ENCODE measurements at regions not wholly inside any gene's neighbourhood (a gene's known extent, or its start where the extent isn't known, plus 50 kb on each side); places are given as distances from the start of the nearest gene placed in this dataset.

- H3K36me3 ChIP-seq (ENCODE audit: control insufficient read depth, insufficient read depth, low read length) = no peaks in the 10 kb centered on the region
- DNase-seq = no peak
- WGBS (ENCODE audit: insufficient coverage, low lambda C conversion rate) = no CpG with 5 or more reads among the region's 1 CpG
- no peaks in the 10 kb centered on the region for H3K4me1 ChIP-seq (ENCODE audit: control insufficient read depth, insufficient read depth, low read length)
- H3K27me3 ChIP-seq (ENCODE audit: control insufficient read depth, insufficient read depth, low read length) = no peaks in the 10 kb centered on the region
- H3K4me3 ChIP-seq (ENCODE audit: low read length) = no peak overlapping the region
- peaks cover 10% of the 10 kb centered on the region for H3K9me3 ChIP-seq (ENCODE audit: control insufficient read depth, low read depth, low read length)
- no peak overlapping the region for H3K27ac ChIP-seq (ENCODE audit: low read length)
Measured at GRCh38 chr1:87918398-87918797, 589.7 kb downstream of the LMO4 start.

GRCh38 chr1:87922885-87923284 lies 594.2 kb downstream of the LMO4 start:
- Histone ChIP-seq H3K4me1 (ENCODE audit: control insufficient read depth, insufficient read depth, low read length) (peaks cover 12% of the 10 kb centered on the region), H3K27me3 (ENCODE audit: control insufficient read depth, insufficient read depth, low read length) (no peaks in the 10 kb centered on the region), H3K36me3 (ENCODE audit: control insufficient read depth, insufficient read depth, low read length) (no peaks in the 10 kb centered on the region), H3K4me3 (ENCODE audit: low read length) (no peak overlapping the region), H3K9me3 (ENCODE audit: control insufficient read depth, low read depth, low read length) (no peaks in the 10 kb centered on the region), H3K27ac (ENCODE audit: low read length) (no peak overlapping the region)
- DNase-seq = no peak
- no CpG with 5 or more reads among the region's 2 CpGs for WGBS (ENCODE audit: insufficient coverage, low lambda C conversion rate)

GRCh38 chr1:87926131-87926830 lies 597.6 kb downstream of the LMO4 start:
- H3K9me3 ChIP-seq (ENCODE audit: control insufficient read depth, low read depth, low read length) = peaks cover 2% of the 10 kb centered on the region
- no peak overlapping the region for H3K4me3 ChIP-seq (ENCODE audit: low read length)
- peak; percentile 63 to 77 for DNase-seq
- H3K36me3 ChIP-seq (ENCODE audit: control insufficient read depth, insufficient read depth, low read length) = no peaks in the 10 kb centered on the region
- H3K27me3 ChIP-seq (ENCODE audit: control insufficient read depth, insufficient read depth, low read length) = no peaks in the 10 kb centered on the region
- WGBS (ENCODE audit: insufficient coverage, low lambda C conversion rate) = no CpG with 5 or more reads among the region's 3 CpGs
- peak overlapping the region; percentile 7 for H3K27ac ChIP-seq (ENCODE audit: low read length)
- H3K4me1 ChIP-seq (ENCODE audit: control insufficient read depth, insufficient read depth, low read length) = peaks cover 28% of the 10 kb centered on the region

DNA sequence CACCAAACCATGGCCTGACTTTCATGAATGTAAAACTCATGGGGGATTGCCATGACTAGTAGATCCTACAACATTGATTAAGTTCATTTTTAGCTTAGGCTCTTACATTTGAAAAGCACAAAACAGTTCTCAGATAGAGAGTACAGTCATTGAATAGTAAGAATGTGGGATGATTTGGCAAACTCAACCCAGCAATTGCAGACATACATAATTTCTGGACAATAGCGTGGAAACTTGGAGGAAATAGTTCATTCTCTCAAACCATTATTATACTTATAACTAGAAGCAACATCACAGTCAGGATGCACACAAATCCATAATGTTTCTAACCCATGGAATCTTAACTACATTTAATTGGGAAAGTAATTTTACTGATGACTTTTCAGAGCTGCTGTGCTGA lies 598.2 kb downstream of the LMO4 start:
- H3K9me3 ChIP-seq (ENCODE audit: control insufficient read depth, low read depth, low read length) = peaks cover 4% of the 10 kb centered on the region
- no peaks in the 10 kb centered on the region for H3K27me3 ChIP-seq (ENCODE audit: control insufficient read depth, insufficient read depth, low read length)
- 83% methylated on average over 1 of the region's 1 CpG for WGBS (ENCODE audit: insufficient coverage, low lambda C conversion rate)
- H3K27ac ChIP-seq (ENCODE audit: low read length) = no peak overlapping the region
- no peak overlapping the region for H3K4me3 ChIP-seq (ENCODE audit: low read length)
- no peaks in the 10 kb centered on the region for H3K36me3 ChIP-seq (ENCODE audit: control insufficient read depth, insufficient read depth, low read length)
- no peak for DNase-seq
- H3K4me1 ChIP-seq (ENCODE audit: control insufficient read depth, insufficient read depth, low read length) = peaks cover 28% of the 10 kb centered on the region

DNA sequence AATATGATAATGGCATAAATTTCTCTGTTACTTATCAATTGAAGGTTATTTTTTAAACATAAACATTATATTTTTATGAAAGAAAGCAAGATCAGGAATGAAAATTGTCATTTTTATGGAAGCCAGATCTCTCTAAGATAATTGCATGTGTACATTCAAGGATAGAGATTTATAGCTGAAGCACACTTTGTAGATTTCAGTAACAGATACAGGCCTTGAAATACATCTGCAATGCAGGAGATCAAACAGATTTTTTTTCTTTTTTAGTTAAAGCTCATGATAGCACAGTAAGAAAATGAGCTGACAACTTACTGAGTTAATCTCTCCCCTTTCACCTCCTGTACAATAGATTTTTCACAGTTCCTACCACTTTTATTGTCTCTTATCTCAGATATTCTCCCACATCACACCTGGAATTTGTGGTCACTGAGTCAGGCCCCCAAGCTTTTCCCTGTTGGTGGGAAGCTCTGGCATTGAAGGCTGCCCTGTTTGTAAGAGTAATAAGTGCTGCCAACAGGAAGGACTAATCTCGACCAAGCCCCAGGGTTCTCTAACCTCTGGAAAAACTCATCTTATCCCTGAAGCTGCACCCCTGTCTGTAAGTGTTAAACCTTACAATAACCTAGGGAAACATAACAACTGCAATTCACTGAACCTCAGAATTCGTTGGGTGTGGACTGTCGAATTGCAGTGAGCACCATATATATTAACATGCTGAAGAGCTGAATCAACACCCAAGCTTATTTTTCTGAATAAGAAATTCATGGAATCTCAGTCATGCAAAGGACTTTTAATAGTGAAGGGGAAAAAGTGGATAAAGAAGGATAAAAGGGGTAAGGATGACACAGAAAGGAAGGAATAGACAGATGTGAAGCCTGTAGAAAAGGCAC lies 599.0 kb downstream of the LMO4 start:
- no peak overlapping the region for H3K27ac ChIP-seq (ENCODE audit: low read length)
- DNase-seq = peak in 1 of 2 donors; percentile 26
- H3K4me3 ChIP-seq (ENCODE audit: low read length) = no peak overlapping the region
- H3K4me1 ChIP-seq (ENCODE audit: control insufficient read depth, insufficient read depth, low read length) = peaks cover 29% of the 10 kb centered on the region
- H3K9me3 ChIP-seq (ENCODE audit: control insufficient read depth, low read depth, low read length) = peaks cover 4% of the 10 kb centered on the region
- WGBS (ENCODE audit: insufficient coverage, low lambda C conversion rate) = no CpG with 5 or more reads among the region's 3 CpGs
- no peaks in the 10 kb centered on the region for H3K27me3 ChIP-seq (ENCODE audit: control insufficient read depth, insufficient read depth, low read length)
- H3K36me3 ChIP-seq (ENCODE audit: control insufficient read depth, insufficient read depth, low read length) = no peaks in the 10 kb centered on the region

DNA sequence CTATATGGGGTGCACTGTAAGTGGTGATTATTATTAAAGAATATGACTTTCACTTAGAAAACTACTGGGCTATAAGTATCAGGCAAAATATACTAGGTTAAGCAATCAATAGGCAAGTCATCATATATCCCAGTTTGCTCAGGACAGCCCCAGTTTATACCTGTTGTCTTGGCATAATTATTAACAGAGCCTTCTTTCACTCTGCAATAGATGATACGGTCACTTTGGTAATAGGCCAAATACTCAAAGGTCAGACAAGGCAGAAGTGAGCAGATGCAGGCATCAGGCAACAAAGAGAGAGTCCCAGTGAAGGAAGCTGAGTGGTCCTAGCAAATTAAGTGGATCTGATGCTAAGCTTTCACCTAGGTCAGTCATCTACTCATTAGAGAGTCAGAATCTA lies 599.9 kb downstream of the LMO4 start:
- Histone ChIP-seq H3K4me1 (ENCODE audit: control insufficient read depth, insufficient read depth, low read length) (peaks cover 29% of the 10 kb centered on the region), H3K27ac (ENCODE audit: low read length) (peak overlapping the region; percentile 53), H3K36me3 (ENCODE audit: control insufficient read depth, insufficient read depth, low read length) (no peaks in the 10 kb centered on the region), H3K9me3 (ENCODE audit: control insufficient read depth, low read depth, low read length) (peaks cover 4% of the 10 kb centered on the region), H3K27me3 (ENCODE audit: control insufficient read depth, insufficient read depth, low read length) (no peaks in the 10 kb centered on the region), H3K4me3 (ENCODE audit: low read length) (no peak overlapping the region)
- no CpG with 5 or more reads among the region's 1 CpG for WGBS (ENCODE audit: insufficient coverage, low lambda C conversion rate)
- DNase-seq = peak; percentile 59 to 86

DNA sequence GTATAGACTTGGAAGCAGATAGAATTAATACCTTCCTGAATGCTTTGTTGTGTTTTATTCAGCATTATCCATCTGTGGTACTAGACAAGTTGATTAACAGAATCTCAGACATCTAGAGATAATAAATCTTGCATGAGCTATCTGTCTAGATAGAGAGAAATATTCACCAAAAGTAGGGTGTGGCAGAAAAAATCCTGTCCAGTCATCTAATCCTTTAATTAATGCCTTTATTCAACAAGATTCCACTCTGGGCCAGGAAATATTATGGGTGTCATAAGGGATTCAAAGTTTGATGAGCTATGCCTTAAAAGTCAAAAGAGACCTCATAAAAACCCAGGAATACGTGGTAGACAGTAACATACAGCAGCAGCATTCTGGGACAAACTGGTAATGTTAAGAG lies 601.2 kb downstream of the LMO4 start:
- Histone ChIP-seq H3K9me3 (ENCODE audit: control insufficient read depth, low read depth, low read length) (peaks cover 4% of the 10 kb centered on the region), H3K27ac (ENCODE audit: low read length) (peak overlapping the region; percentile 74)
- WGBS (ENCODE audit: insufficient coverage, low lambda C conversion rate) = no CpG with 5 or more reads among the region's 1 CpG

DNA sequence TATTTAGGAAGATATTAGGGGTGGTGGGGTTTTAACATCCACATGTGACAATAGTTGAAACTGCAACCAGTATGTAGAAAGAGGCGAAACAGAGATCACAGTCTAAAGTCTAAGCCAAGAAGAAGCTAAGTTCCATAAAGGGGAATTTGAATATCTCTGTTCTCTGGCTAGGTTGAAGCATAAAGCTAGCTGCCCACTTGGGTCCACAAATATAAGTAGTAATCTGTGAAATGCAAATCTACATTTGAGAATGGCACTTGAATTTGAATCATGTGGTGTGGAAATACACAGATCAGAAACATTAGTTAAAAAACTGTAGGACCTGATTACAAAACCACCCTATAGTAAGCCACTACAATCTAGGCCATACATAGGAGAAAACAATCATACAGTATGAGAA lies 602.1 kb downstream of the LMO4 start:
- Histone ChIP-seq H3K27ac (ENCODE audit: low read length) (peak overlapping the region; percentile 74), H3K27me3 (ENCODE audit: control insufficient read depth, insufficient read depth, low read length) (no peaks in the 10 kb centered on the region), H3K4me3 (ENCODE audit: low read length) (no peak overlapping the region), H3K36me3 (ENCODE audit: control insufficient read depth, insufficient read depth, low read length) (no peaks in the 10 kb centered on the region), H3K9me3 (ENCODE audit: control insufficient read depth, low read depth, low read length) (peaks cover 4% of the 10 kb centered on the region), H3K4me1 (ENCODE audit: control insufficient read depth, insufficient read depth, low read length) (peaks cover 29% of the 10 kb centered on the region)
- DNase-seq = peak; percentile 38 to 75
- WGBS (ENCODE audit: insufficient coverage, low lambda C conversion rate) = 14% methylated on average over 1 of the region's 1 CpG

More for the DNA sequence above, 601.2 kb downstream of the LMO4 start:
- Histone ChIP-seq H3K27me3 (ENCODE audit: control insufficient read depth, insufficient read depth, low read length) (no peaks in the 10 kb centered on the region), H3K36me3 (ENCODE audit: control insufficient read depth, insufficient read depth, low read length) (no peaks in the 10 kb centered on the region), H3K4me3 (ENCODE audit: low read length) (no peak overlapping the region), H3K4me1 (ENCODE audit: control insufficient read depth, insufficient read depth, low read length) (peaks cover 29% of the 10 kb centered on the region)
- DNase-seq = no peak

DNA sequence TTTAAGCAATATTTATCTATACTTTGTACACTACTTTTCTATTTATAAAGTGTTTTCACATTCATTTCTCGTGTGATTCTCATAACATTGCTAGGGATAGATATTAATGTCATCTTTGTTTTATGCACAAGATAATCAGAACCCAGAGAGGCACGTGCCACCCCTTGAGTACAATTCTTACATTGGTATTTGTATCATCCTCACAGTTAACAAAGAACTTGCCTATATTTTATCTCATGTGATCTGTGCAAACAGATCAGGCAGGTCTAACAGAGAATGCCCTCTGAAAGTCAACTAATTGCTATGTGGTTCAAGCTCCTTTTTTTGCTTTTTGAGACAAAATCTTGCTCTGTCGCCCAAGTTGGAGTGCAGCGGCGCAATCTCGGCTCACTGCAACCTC lies 604.5 kb downstream of the LMO4 start:
- H3K27me3 ChIP-seq (ENCODE audit: control insufficient read depth, insufficient read depth, low read length) = no peaks in the 10 kb centered on the region
- H3K27ac ChIP-seq (ENCODE audit: low read length) = no peak overlapping the region
- H3K36me3 ChIP-seq (ENCODE audit: control insufficient read depth, insufficient read depth, low read length) = no peaks in the 10 kb centered on the region
- H3K4me3 ChIP-seq (ENCODE audit: low read length) = no peak overlapping the region
- peaks cover 15% of the 10 kb centered on the region for H3K4me1 ChIP-seq (ENCODE audit: control insufficient read depth, insufficient read depth, low read length)
- WGBS (ENCODE audit: insufficient coverage, low lambda C conversion rate) = 80% methylated on average over 1 of the region's 6 CpGs
- DNase-seq = no peak
- peaks cover 4% of the 10 kb centered on the region for H3K9me3 ChIP-seq (ENCODE audit: control insufficient read depth, low read depth, low read length)

DNA sequence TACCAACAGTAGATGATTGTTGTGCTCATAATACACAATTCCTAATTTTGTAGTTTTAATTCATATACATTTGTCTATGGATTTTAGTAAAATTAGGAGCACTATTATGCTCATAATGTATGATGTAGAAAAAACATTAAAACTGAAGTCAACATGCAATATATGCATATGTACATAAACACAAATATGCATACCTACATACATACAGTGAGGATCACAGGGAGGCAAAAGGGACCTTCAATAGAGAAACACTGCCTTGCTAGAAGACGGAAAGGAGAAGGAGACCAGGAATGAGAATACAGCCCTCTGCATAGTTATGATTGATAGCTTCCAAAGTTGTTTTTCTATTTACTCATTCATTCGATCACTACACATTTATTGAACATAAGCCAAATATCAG lies 606.5 kb downstream of the LMO4 start:
- H3K9me3 ChIP-seq (ENCODE audit: control insufficient read depth, low read depth, low read length) = peaks cover 4% of the 10 kb centered on the region
- WGBS (ENCODE audit: insufficient coverage, low lambda C conversion rate) = no CpG with 5 or more reads among the region's 2 CpGs
- H3K4me1 ChIP-seq (ENCODE audit: control insufficient read depth, insufficient read depth, low read length) = peaks cover 10% of the 10 kb centered on the region
- H3K27me3 ChIP-seq (ENCODE audit: control insufficient read depth, insufficient read depth, low read length) = no peaks in the 10 kb centered on the region
- no peak overlapping the region for H3K27ac ChIP-seq (ENCODE audit: low read length)
- no peaks in the 10 kb centered on the region for H3K36me3 ChIP-seq (ENCODE audit: control insufficient read depth, insufficient read depth, low read length)
- H3K4me3 ChIP-seq (ENCODE audit: low read length) = no peak overlapping the region
- no peak for DNase-seq
